AG08396 (cell line): ENCODE measurements at regions not wholly inside any gene's neighbourhood (a gene's known extent, or its start where the extent isn't known, plus 50 kb on each side); places are given as distances from the start of the nearest gene placed in this dataset.

Source experiments
- DNase-seq: peaks from one replicate; pipeline ENCODE4 v3.0.0; 2012; ENCODE audit warnings: low spot score, mixed read lengths

DNA sequence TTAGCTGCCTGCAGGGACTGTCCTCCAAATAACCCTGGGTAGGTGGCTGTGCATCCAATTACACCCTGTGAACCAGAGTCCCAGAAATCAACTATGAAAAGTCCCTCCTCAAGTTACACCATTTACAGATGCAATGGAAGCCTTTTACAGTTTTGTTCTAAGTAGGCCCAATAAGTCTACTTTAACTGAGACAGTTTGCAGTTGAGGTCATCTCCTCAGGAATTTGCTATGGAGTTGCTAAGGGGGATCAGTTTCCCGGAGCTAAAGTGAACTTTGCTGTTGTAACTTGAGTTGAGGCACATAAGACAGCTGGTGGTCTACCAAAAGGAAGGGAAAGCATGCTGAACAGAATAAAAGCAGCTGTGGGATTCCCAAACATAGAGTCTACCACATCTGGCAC, 121.6 kb upstream of the STK26 start:
- no peak for DNase-seq

DNA sequence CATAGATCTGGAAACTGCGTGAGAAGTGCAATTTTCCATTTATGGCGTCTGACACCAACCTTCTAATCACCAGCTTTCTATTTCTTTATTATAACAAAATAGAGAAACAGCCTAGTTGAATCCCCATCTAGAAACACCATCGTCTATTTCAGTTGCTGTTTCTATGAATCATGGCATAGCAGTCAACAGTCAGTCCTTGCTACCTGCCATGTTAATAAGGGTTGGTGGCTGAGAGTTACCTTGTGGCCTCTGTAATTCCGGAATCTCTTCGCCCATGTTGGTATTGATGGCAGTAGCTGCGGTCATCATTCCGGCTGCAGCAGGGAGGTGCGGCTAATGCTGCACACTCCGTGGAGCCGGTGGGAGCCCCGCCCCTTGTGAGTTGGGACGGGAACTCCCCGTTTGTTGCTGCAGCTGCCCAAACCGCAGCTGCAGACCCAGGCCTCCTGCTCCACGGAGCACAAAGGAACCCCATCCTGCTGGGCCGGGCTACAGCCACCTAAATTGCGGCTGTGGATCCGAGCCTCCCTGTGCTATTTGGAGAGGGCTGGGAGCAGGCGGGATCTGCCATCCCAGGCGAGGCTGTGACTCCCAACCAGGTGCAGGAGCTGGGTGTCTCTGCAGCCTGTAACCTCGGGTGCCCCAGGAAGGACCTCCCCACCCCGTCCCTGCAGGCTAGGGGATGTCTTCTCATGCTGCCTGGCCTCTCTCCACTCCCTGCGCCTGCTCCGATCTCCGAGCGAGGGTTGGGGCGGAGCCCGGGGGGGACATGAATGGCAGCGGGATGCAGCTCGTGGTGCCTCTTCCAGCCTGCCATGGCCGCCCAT, 115.4 kb upstream of the STK26 start:
- no peak for DNase-seq

DNA sequence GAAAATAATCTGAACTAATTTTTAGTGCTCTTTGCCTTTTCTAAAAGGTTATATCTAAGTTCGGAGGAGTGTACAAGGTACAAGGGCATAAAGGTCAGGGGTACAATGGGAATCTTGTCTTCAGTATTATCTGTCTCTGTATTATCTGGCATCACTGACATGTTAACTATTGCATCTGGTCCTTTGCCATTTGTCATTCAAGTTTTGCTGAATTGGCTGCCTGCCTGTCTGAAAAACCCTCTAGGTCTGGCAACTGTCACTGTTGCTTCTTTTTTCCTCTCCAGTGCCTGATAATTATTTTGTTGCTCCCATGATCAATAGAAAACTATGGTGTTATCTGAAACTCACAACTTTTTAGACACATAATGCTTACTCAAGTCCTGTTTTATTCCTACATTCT, 112.5 kb upstream of the STK26 start:
- DNase-seq = no peak

DNA sequence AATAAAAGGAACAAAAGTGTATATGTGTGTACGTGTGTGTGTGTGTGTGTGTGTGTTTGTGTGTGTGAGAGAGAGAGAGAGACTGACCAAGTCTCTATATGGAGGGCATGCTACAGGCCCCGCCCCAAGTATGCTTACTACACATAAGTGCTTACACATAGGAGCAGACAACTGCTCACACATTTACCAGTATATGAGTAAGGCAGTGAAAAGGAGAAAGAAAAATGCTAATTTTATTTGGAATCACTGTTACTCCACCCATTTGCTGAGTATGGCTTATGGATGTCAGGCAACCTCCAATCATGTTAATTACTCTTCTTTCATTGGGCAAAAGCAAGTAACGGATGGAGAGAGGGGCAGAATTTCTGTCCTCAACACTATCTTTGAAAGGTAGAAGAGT, 107.6 kb upstream of the STK26 start:
- no peak for DNase-seq

DNA sequence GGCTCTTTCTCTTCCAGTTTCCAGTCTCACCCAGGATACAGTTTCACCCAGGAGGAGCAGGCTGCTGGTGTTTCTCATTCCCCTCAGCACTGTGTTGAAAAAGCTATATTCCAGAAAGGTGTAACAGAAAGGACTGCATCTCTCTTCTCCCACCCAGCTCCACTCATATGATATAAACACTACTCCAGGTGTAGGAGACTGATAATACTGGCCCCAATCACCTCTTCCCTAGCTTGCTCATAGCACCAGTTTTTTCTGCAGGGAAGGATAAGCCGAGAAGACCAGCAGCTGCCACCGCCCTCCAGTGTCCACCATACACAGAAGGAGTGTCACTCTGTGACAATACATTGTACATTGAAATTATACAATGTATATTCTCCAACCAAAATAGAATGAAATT, 105.5 kb upstream of the STK26 start:
- DNase-seq = no peak

DNA sequence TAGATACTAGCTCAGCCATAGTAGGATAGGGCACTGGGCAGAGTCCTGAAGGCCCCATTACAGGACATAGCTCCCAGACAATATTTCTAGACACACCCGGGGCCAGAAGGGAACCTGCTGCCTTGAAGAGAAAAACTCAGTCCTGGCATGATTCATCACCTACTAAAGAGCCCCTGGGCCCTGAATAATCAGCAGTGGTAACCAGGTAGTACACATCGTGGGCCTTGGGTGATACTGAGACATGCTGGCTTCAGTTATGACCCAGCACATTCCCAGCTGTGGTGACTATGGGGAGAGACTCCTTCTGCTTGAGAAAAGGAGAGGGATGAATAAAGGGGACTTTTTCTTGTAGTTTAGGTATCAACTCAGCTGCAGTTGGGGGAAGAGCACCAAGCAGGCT, 104.3 kb upstream of the STK26 start:
- DNase-seq = no peak

DNA sequence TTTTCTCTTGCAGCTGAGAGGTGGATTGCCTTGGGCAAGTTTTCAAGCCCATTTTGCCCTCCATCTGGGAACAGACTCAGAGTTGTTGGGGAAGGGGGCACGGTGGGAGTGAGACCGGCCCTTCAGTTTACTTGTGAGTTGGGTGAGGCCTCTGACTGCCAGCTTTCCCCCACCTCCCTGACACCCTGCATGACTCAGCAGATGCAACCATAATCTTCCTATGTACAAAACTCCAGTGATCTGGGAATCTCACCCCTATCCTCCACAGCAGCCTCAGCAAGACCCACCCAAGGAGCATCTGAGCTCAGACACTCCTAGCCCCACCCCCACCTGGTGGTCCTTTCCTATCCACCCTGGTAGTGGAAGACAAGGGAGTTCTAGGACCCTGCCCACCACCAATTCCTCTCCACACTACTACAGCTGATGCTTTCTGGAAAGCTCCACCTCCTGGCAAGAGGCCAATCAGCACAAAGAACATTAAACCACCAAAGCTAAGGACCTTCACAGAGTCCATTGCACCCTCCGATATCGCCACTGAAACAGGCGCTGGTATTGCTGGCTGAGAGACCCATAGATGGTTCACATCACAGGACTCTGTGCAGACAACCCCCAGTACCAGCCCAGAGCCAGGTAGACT, 99.4 kb upstream of the STK26 start:
- no peak for DNase-seq

DNA sequence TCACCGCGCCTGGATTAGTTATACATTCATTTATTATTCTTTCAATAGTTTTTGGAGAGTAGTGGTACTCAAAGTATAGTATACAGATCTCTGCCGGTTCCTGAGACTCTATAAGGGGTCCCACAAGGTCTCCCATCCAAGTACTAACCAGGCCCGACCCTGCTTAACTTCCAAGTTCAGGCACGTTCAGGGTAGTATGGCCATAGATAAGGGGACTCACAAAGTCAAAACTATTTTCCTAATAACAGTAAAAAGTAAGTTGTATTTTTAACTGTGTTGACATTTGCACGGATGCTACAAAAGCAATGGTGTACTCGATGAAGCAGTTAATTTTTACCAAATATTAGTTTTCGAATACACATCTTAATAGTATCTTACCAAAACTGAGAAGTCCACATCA, 84.4 kb upstream of the STK26 start:
- DNase-seq = no peak

DNA sequence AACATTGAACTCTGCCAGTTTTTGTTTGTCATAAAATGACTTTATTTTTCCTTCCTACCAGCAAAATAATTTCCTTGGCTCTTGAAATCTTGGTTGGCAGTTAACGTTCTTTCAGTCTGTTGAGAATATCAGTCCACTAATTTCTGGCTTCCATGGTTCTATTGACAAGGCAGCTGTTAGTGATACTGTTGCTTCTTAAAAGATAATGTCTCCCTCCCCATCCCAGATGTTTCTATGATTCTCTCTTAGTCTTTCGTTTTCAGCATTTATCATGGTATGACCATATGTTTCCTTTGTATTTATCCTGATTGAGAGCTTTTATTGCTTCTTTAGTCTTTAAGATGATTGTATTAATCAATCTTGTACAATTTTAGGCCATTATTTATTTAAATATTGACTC, 81.1 kb upstream of the STK26 start:
- no peak for DNase-seq

DNA sequence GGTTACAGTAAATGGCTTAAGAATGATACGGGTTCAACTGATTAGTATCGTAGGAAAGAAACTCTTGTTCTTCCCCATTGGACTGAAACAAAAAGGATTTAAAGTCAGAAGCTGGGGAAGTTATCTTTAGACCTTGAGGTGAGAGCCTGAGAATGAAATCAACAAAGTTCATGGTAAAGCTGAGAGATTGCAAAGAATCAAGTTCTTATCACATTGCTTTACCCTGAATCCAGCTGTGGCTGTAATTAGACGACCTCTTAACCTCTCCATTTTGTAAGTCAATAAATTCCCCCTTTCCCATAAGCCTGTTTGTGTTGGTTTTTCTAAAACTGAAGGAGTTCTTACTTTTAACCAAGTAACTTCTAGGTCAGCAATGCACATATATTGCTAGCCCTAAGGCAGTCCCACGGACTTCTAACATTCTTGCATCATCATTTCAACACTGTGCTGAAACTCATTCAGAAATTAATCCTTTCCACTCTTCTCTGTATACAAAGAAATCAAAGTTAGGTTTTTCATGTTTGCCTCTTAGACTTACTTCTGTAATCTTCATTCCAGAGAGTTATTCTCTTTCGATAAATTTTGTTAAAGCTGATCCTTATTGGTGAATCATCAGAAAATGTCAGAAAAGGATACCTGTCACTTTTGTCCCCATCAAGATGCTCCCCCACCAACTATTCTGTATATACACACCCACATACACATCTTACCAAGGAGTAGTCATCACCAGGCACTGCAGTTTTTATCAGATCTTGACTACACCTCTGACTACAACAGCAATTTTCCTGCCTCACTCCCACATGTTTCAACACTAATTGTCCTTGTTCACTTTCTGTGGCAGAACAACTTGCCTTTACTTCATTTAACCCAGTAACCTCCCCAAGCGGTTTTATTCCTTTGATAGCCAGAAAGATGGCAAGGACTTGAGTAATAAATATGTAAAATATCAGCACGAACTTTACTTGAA, 77.9 kb upstream of the STK26 start:
- no peak for DNase-seq

DNA sequence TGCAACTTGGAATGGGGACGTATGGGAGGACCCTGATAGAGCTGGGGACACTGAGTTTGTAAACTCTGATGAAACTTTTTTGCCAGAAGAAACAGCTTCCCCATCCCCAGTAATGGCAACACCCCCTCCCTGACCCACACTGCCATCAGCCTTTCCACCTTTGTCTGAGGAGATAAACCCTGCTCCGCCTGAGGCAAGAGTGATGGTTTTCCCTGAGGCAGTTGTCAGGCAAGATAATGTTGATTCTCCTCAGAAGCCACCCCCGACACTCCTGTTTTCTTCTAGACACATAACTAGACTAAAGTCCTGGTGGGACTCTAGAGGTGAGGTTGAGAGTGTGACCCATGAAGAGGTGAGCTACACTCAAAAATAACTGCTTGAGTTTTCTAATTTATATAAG, 71.9 kb upstream of the STK26 start:
- no peak for DNase-seq

DNA sequence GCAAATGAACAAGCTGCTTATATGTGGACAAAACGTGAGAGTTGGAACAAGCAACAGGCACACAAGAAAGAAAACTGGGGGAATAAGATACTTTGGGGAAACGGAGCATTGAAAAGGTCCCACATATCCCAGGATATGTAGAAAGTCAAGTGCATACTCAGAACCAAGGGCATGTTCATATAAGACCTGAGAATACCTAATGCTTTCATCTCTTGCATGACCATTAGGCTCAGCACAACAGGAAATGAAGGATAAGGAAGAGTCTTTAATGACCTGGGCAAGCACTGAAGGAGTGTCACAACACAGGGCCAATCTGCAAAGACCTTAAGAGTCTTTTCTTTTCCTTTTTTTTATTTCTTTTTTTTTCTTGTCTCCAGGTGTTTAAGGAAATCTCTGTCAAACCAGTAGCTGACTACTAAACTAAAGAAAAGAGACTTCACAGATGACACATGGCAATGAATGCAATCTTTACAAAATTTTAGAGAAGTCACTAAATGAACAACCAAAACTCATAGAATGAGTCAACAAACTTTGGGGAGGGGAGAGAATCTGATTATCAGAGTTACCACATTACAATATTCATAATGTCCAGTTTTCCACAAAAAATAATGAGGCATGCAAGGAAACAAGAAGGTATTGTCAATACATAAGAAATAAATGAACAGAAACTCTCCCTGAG, 67.9 kb upstream of the STK26 start:
- no peak for DNase-seq

DNA sequence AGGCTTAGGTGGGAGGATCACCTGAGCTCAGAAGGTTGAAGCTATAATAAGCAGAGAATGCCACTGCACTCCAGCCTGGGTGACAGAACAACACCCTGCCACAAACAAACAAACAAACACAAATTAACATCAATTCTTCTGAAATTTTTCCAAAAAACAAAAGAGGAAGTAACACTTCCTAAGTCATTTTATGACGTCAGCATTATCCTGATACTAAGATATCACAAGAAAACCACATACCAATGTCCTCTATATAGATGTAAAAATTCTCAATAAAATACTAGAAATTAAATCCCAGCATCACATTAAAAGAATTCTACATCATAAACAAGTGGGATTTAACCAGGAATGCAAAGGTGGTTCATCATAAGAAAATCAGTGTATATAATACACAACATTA, 64.4 kb upstream of the STK26 start:
- no peak for DNase-seq

DNA sequence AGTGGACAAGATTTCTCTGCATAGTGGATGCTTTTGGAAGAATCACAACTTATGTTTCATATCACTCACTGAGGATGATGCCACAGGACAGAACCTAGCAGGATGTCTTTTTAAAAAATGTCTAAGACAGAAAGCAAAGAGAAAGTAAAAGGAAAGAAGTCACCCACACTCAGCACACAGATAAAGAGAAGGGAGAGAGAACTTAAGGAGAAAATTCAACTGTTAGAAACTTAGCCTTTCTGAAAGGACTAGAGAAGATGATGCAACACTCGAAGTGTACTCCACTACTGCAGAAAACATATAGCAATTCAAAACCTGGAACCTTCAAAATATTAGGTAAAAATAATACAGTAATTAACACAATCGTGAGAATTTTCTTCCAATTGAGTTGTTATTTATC, 52.8 kb upstream of the STK26 start:
- DNase-seq = no peak
